Neural progenitor cell (in vitro differentiated cells): ENCODE measurements at regions not wholly inside any gene's neighbourhood (a gene's known extent, or its start where the extent isn't known, plus 50 kb on each side); places are given as distances from the start of the nearest gene placed in this dataset.

Source experiments
- DNase-seq: peaks from one replicate; pipeline ENCODE4 v3.0.0-alpha.2; 2016; ENCODE audit warnings: low spot score
- H2AFZ ChIP-seq: fragments of 200-600 bp; sonication (generic); replicated peaks from 2 replicates; pipeline ENCODE4 v1.6.1; 2016; ENCODE audit warnings: antibody characterized with exemption
- H3F3A ChIP-seq: fragments of 200-600 bp; sonication (generic); 2 replicates; pipeline ENCODE4 v1.6.1; 2016; ENCODE audit warnings: antibody characterized with exemption, low read depth
- H3K27ac ChIP-seq: fragments of 200-600 bp; sonication (generic); 2 replicates; pipeline ENCODE4 v1.5.1; 2016; ENCODE audit warnings: mild to moderate bottlenecking
- H3K27me3 ChIP-seq: fragments of 200-600 bp; sonication (generic); 2 replicates; pipeline ENCODE4 v1.6.1; 2016; ENCODE audit warnings: mild to moderate bottlenecking, moderate library complexity
- H3K36me3 ChIP-seq: fragments of 200-600 bp; sonication (generic); 2 replicates; pipeline ENCODE4 v1.5.1; 2016
- H3K4me1 ChIP-seq: fragments of 200-600 bp; sonication (generic); 2 replicates; pipeline ENCODE4 v1.6.1; 2016; ENCODE audit warnings: mixed run types
- H3K4me2 ChIP-seq: fragments of 200-600 bp; sonication (generic); 2 replicates; pipeline ENCODE4 v1.6.1; 2016
- H3K4me3 ChIP-seq: fragments of 200-600 bp; sonication (generic); 2 replicates; pipeline ENCODE4 v1.5.1; 2016
- H3K79me2 ChIP-seq: fragments of 200-600 bp; sonication (generic); 2 replicates; pipeline ENCODE4 v1.6.1; 2016; ENCODE audit warnings: low read depth
- H3K9ac ChIP-seq: fragments of 200-600 bp; sonication (generic); 2 replicates; pipeline ENCODE4 v1.6.1; 2016
- H3K9me3 ChIP-seq: fragments of 200-600 bp; sonication (generic); 2 replicates; pipeline ENCODE4 v1.5.1; 2016; ENCODE audit warnings: low read depth
- H4K20me1 ChIP-seq: fragments of 200-600 bp; sonication (generic); 2 replicates; pipeline ENCODE4 v1.6.1; 2016; ENCODE audit warnings: low read depth
- H3K27ac Mint-ChIP-seq: 3 replicates; pipeline ENCODE4 v1.8.0; 2021; ENCODE audit warnings: mixed read lengths
- H3K27me3 Mint-ChIP-seq: 2 replicates; pipeline ENCODE4 v1.8.0; 2022; ENCODE audit warnings: low read depth, mild to moderate bottlenecking, inconsistent platforms, moderate library complexity, mixed read lengths; ENCODE audit not compliant: insufficient read depth
- H3K36me3 Mint-ChIP-seq: 3 replicates; pipeline ENCODE4 v1.8.0; 2021; ENCODE audit warnings: mixed read lengths
- H3K4me1 Mint-ChIP-seq: 3 replicates; pipeline ENCODE4 v1.8.0; 2021; ENCODE audit warnings: mixed read lengths
- H3K4me3 Mint-ChIP-seq: 3 replicates; pipeline ENCODE4 v1.8.0; 2021; ENCODE audit warnings: mild to moderate bottlenecking, moderate library complexity, mixed read lengths
- H3K9me3 Mint-ChIP-seq: 3 replicates; pipeline ENCODE4 v1.8.0; 2020; ENCODE audit warnings: mixed read lengths
- EZH2 ChIP-seq: fragments of 200-600 bp; sonication (generic); IDR thresholded peaks from 2 replicates; pipeline ENCODE4 v1.6.1; 2017; ENCODE audit warnings: antibody characterized with exemption, mild to moderate bottlenecking, moderate library complexity
- EZH2phosphoT487 ChIP-seq: fragments of 200-600 bp; sonication (generic); IDR thresholded peaks from 2 replicates; pipeline ENCODE4 v1.6.1; 2017; ENCODE audit warnings: antibody characterized with exemption
- TF ChIP-seq, protein P1 (sequence below): fragments of 200-600 bp; sonication (generic); IDR thresholded peaks from 2 replicates; pipeline ENCODE4 v1.5.1; 2017; ENCODE audit warnings: antibody characterized with exemption, mild to moderate bottlenecking

DNA sequence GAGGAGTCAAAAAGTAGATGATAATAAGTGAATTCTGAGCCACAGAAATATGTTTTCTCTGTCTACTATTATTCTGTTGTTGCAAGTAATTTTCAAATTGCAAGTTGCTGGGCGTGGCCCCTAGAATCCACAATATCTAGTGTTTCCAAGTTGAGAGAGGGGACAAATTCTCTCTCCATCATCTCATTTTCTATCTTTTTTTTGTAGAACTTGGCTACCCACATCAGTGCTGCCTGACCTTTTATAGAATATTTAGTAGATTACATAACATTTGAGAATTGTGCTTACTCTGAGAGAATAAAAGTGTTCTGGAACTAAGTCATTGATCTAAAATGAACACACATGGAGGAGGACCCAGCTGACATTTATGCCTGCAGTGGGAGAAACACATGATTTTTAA is 110.9 kb upstream of the CSNK1A1L start:
- Histone ChIP-seq H3K9ac (no peak overlapping the region), H3K4me2 (no peak overlapping the region), H4K20me1 (no peaks in the 10 kb centered on the region), H3K27ac (no peak overlapping the region), H3K9me3 (no peaks in the 10 kb centered on the region), H3K4me3 (no peak overlapping the region), H3K27me3 (no peaks in the 10 kb centered on the region), H3K79me2 (no peaks in the 10 kb centered on the region), H3K36me3 (no peaks in the 10 kb centered on the region), H2AFZ (no peak overlapping the region), H3F3A (no peaks in the 10 kb centered on the region), H3K4me1 (no peaks in the 10 kb centered on the region)
- H3K9me3 Mint-ChIP-seq, result no peaks in the 10 kb centered on the region
- no peak overlapping the region for H3K4me3 Mint-ChIP-seq
- no peaks in the 10 kb centered on the region for H3K36me3 Mint-ChIP-seq
- DNase-seq, result no peak
- no peaks in the 10 kb centered on the region for H3K27me3 Mint-ChIP-seq
- TF ChIP-seq EZH2 (no peak), EZH2phosphoT487 (no peak)
- TF ChIP-seq, protein P1, sequence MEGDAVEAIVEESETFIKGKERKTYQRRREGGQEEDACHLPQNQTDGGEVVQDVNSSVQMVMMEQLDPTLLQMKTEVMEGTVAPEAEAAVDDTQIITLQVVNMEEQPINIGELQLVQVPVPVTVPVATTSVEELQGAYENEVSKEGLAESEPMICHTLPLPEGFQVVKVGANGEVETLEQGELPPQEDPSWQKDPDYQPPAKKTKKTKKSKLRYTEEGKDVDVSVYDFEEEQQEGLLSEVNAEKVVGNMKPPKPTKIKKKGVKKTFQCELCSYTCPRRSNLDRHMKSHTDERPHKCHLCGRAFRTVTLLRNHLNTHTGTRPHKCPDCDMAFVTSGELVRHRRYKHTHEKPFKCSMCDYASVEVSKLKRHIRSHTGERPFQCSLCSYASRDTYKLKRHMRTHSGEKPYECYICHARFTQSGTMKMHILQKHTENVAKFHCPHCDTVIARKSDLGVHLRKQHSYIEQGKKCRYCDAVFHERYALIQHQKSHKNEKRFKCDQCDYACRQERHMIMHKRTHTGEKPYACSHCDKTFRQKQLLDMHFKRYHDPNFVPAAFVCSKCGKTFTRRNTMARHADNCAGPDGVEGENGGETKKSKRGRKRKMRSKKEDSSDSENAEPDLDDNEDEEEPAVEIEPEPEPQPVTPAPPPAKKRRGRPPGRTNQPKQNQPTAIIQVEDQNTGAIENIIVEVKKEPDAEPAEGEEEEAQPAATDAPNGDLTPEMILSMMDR, result no peak
- H3K4me1 Mint-ChIP-seq, result no peaks in the 10 kb centered on the region
- no peak overlapping the region for H3K27ac Mint-ChIP-seq

GRCh38 chr13:37212826-37213225 is 107.4 kb upstream of the CSNK1A1L start:
- no peaks in the 10 kb centered on the region for H3K4me1 Mint-ChIP-seq
- no peak overlapping the region for H3K27ac Mint-ChIP-seq
- no peak overlapping the region for H2AFZ ChIP-seq

DNA sequence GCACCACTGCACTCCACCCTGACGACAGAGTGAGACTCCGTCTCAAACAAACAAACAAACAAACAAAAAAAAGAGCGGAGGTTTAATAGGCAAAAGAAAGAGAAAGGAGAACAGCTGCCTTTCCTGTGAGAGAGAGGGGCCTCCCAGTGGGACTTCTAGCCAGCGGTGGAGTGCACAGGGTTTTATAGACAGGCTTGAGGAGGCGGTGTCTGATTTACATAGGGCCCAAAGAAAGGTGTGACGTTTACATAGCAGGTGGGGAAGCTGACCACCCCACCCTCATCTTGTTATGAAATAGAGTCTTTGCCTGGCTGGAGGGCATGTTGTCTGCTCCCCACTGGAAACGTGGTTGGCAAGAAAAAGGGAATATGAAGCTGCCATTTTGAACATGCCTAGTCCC is 106.0 kb upstream of the CSNK1A1L start:
- Histone ChIP-seq H3K27ac (no peak overlapping the region), H3K4me3 (no peak overlapping the region), H2AFZ (no peak overlapping the region), H3K36me3 (no peaks in the 10 kb centered on the region), H3K79me2 (no peaks in the 10 kb centered on the region), H3K9me3 (no peaks in the 10 kb centered on the region), H4K20me1 (no peaks in the 10 kb centered on the region), H3K27me3 (no peaks in the 10 kb centered on the region), H3K4me2 (no peak overlapping the region), H3F3A (no peaks in the 10 kb centered on the region), H3K9ac (no peak overlapping the region), H3K4me1 (no peaks in the 10 kb centered on the region)
- TF ChIP-seq EZH2 (no peak), EZH2phosphoT487 (no peak)
- TF ChIP-seq, protein P1, result no peak
- no peak overlapping the region for H3K4me3 Mint-ChIP-seq
- H3K9me3 Mint-ChIP-seq, result no peaks in the 10 kb centered on the region
- no peaks in the 10 kb centered on the region for H3K27me3 Mint-ChIP-seq
- H3K36me3 Mint-ChIP-seq, result no peaks in the 10 kb centered on the region
- peak; percentile 3 for DNase-seq
- no peaks in the 10 kb centered on the region for H3K4me1 Mint-ChIP-seq
- no peak overlapping the region for H3K27ac Mint-ChIP-seq

More at GRCh38 chr13:37212826-37213225, 107.4 kb upstream of the CSNK1A1L start:
- H3K36me3 ChIP-seq, result no peaks in the 10 kb centered on the region
- H3K9me3 ChIP-seq, result no peaks in the 10 kb centered on the region
- H3K4me2 ChIP-seq, result no peak overlapping the region
- H3K9ac ChIP-seq, result no peak overlapping the region
- Mint-ChIP-seq H3K9me3 (no peaks in the 10 kb centered on the region), H3K36me3 (no peaks in the 10 kb centered on the region), H3K4me3 (no peak overlapping the region), H3K27me3 (no peaks in the 10 kb centered on the region)
- TF ChIP-seq, protein P1, result no peak
- TF ChIP-seq EZH2phosphoT487 (no peak), EZH2 (no peak)
- H3F3A ChIP-seq, result no peaks in the 10 kb centered on the region
- no peaks in the 10 kb centered on the region for H3K79me2 ChIP-seq
- H4K20me1 ChIP-seq, result no peaks in the 10 kb centered on the region
- H3K27me3 ChIP-seq, result no peaks in the 10 kb centered on the region
- no peak overlapping the region for H3K4me3 ChIP-seq
- no peaks in the 10 kb centered on the region for H3K4me1 ChIP-seq
- no peak overlapping the region for H3K27ac ChIP-seq
- no peak for DNase-seq
